GM12878 (cell line): ENCODE measurements at regions not wholly inside any gene's neighbourhood (a gene's known extent, or its start where the extent isn't known, plus 50 kb on each side); places are given as distances from the start of the nearest gene placed in this dataset.
A peak's percentile ranks its signal among the peaks of the same experiment; 100 is the strongest.

Experiments used
- CBX5 ChIP-seq: sonication (generic); IDR thresholded peaks from 2 replicates; pipeline ENCODE4 v1.6.1; 2016; ENCODE audit warnings: low read depth, moderate library complexity, mild to moderate bottlenecking, inconsistent platforms
- CEBPB ChIP-seq, 2 experiments: fragments of 150-350 bp in 1 of 2; IDR thresholded peaks; 2 replicates each; pipeline ENCODE4 v1.6.1; 2012 to 2014; ENCODE audit warnings: low read depth in 2 of 2, low read length in 2 of 2, borderline replicate concordance in 1 of 2, inconsistent platforms in 1 of 2
- CREB1 ChIP-seq: IDR thresholded peaks from 2 replicates; pipeline ENCODE4 v1.6.1; 2012; ENCODE audit warnings: low read depth, mild to moderate bottlenecking, inconsistent platforms
- CREM ChIP-seq: IDR thresholded peaks from 2 replicates; pipeline ENCODE4 v1.6.1; 2014; ENCODE audit warnings: antibody characterized with exemption, low read depth
- EP300 ChIP-seq, 2 experiments: fragments of 150-350 bp in 1 of 2; IDR thresholded peaks; 2 replicates each; pipeline ENCODE4 v1.6.1; 2011 to 2012; ENCODE audit warnings: low read depth in 2 of 2, low read length in 2 of 2, borderline replicate concordance in 1 of 2, improper control_type of control experiment in 1 of 2, inconsistent platforms in 1 of 2; ENCODE audit not compliant: control insufficient read depth in 1 of 2
- GABPA ChIP-seq: IDR thresholded peaks from 2 replicates; pipeline ENCODE4 v1.6.1; 2014; ENCODE audit warnings: antibody characterized with exemption, low read depth, mild to moderate bottlenecking, inconsistent platforms
- HDGF ChIP-seq: fragments of 450-650 bp; IDR thresholded peaks from 2 replicates; pipeline ENCODE4 v1.6.1; 2016; ENCODE audit warnings: antibody characterized with exemption
- IRF4 ChIP-seq: IDR thresholded peaks from 2 replicates; pipeline ENCODE4 v1.6.1; 2011; ENCODE audit warnings: low read depth, low read length
- MYC ChIP-seq: IDR thresholded peaks from 2 replicates; pipeline ENCODE4 v1.6.1; 2011; ENCODE audit warnings: mild to moderate bottlenecking, low read length, moderate library complexity, inconsistent platforms; ENCODE audit not compliant: insufficient read depth, insufficient replicate concordance, insufficient read length, severe bottlenecking
- NBN ChIP-seq: fragments of 450-650 bp; IDR thresholded peaks from 2 replicates; pipeline ENCODE4 v1.6.1; 2016
- PML ChIP-seq: IDR thresholded peaks from 2 replicates; pipeline ENCODE4 v1.6.1; 2012; ENCODE audit warnings: low read length, inconsistent platforms
- RELA ChIP-seq: fragments of 450-650 bp; IDR thresholded peaks from 2 replicates; pipeline ENCODE4 v1.8.0; 2014; ENCODE audit warnings: borderline replicate concordance; ENCODE audit not compliant: partially characterized antibody
- SMARCA5 ChIP-seq: fragments of 450-650 bp; IDR thresholded peaks from 2 replicates; pipeline ENCODE4 v1.6.1; 2017; ENCODE audit warnings: mild to moderate bottlenecking
- SP1 ChIP-seq: IDR thresholded peaks from one replicate; pipeline ENCODE4 v1.6.1; 2011; ENCODE audit warnings: low read depth, low read length
- SPI1 ChIP-seq: IDR thresholded peaks from 2 replicates; pipeline ENCODE4 v1.6.1; 2011; ENCODE audit warnings: low read depth, mild to moderate bottlenecking, low read length, moderate library complexity, borderline replicate concordance; ENCODE audit not compliant: insufficient read depth
- ZNF24 ChIP-seq: fragments of 450-650 bp; IDR thresholded peaks from 2 replicates; pipeline ENCODE4 v1.6.1; 2017; ENCODE audit warnings: antibody characterized with exemption, mild to moderate bottlenecking
- ZSCAN29 ChIP-seq: fragments of 450-650 bp; IDR thresholded peaks from 2 replicates; pipeline ENCODE4 v1.6.1; 2017; ENCODE audit warnings: mild to moderate bottlenecking, moderate library complexity
- TF ChIP-seq, protein P1 (sequence below): fragments of 450-650 bp; IDR thresholded peaks from 2 replicates; pipeline ENCODE4 v1.6.1; 2016; ENCODE audit warnings: mild to moderate bottlenecking, moderate library complexity, borderline replicate concordance
- TF ChIP-seq, protein P2 (sequence below): IDR thresholded peaks from 2 replicates; pipeline ENCODE4 v1.6.1; 2012; ENCODE audit warnings: low read depth, low read length, improper control_type of control experiment
- TF ChIP-seq, protein P3 (sequence below): fragments of 450-650 bp; IDR thresholded peaks from 2 replicates; pipeline ENCODE4 v1.6.1; 2016; ENCODE audit warnings: mild to moderate bottlenecking
- TF ChIP-seq, protein P4 (sequence below): fragments of 450-650 bp; IDR thresholded peaks from 2 replicates; pipeline ENCODE4 v1.6.1; 2017; ENCODE audit warnings: mild to moderate bottlenecking, moderate library complexity

DNA sequence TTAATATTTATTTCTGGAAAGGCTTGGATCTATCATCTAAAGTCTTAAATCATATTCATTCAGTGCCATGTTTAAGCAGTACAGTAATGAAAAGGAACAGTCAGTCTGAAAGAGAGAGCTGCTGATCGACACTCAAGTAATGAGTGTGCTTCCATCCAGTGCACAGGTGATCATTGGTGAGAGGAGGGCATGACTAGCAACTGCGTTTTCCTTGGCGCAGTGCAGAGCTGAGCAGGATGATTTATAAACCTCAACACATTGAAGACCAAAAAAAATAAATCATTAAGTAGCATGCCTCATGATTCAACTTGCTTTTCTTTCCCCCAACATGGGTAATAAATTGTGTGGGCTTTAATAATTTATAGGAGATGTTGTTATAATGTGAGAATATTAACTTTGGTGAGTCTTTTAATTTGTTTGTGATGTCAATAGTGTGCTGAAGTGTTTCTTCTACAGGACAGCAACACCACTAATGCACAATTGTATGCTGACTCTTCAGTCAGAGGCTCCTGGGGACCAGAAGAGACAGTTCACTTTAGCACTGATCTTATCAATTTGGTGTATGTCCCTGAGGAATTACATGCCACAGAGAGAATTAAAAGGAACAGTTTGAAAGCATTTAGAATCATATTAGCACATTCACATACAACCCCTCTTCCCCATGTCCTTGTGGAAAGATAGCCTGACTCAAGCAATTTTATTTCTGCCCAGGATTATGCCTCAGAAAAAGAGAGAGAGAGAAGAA is 199.7 kb upstream of the ADGRL2 start (continued):
- TF ChIP-seq GABPA (no peak), CEBPB (IDR thresholded peaks at IDR 0.05; ENCODE audit: borderline replicate concordance in 1 of 2, low read depth in 2 of 2, low read length in 2 of 2) (no peak), SMARCA5 (no peak), ZNF24 (no peak), CBX5 (no peak), NBN (0 out of 2 replicates have a peak, but pooled peaks have one; percentile 18), HDGF (no peak), IRF4 (peak; percentile 68; the same call in 1 of the 2 replicates), MYC (no peak), SP1 (no peak), EP300 (IDR thresholded peaks at IDR 0.05; ENCODE audit: borderline replicate concordance in 1 of 2, control insufficient read depth in 1 of 2, low read depth in 2 of 2, low read length in 2 of 2) (peak; percentile 42 to 72; a peak in 2 of 4 replicates), CREB1 (no peak), RELA (no peak), CREM (no peak), ZSCAN29 (no peak), SPI1 (no peak), PML (no peak)
- TF ChIP-seq, protein P1, sequence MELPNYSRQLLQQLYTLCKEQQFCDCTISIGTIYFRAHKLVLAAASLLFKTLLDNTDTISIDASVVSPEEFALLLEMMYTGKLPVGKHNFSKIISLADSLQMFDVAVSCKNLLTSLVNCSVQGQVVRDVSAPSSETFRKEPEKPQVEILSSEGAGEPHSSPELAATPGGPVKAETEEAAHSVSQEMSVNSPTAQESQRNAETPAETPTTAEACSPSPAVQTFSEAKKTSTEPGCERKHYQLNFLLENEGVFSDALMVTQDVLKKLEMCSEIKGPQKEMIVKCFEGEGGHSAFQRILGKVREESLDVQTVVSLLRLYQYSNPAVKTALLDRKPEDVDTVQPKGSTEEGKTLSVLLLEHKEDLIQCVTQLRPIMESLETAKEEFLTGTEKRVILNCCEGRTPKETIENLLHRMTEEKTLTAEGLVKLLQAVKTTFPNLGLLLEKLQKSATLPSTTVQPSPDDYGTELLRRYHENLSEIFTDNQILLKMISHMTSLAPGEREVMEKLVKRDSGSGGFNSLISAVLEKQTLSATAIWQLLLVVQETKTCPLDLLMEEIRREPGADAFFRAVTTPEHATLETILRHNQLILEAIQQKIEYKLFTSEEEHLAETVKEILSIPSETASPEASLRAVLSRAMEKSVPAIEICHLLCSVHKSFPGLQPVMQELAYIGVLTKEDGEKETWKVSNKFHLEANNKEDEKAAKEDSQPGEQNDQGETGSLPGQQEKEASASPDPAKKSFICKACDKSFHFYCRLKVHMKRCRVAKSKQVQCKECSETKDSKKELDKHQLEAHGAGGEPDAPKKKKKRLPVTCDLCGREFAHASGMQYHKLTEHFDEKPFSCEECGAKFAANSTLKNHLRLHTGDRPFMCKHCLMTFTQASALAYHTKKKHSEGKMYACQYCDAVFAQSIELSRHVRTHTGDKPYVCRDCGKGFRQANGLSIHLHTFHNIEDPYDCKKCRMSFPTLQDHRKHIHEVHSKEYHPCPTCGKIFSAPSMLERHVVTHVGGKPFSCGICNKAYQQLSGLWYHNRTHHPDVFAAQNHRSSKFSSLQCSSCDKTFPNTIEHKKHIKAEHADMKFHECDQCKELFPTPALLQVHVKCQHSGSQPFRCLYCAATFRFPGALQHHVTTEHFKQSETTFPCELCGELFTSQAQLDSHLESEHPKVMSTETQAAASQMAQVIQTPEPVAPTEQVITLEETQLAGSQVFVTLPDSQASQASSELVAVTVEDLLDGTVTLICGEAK = no peak
- TF ChIP-seq, protein P2, sequence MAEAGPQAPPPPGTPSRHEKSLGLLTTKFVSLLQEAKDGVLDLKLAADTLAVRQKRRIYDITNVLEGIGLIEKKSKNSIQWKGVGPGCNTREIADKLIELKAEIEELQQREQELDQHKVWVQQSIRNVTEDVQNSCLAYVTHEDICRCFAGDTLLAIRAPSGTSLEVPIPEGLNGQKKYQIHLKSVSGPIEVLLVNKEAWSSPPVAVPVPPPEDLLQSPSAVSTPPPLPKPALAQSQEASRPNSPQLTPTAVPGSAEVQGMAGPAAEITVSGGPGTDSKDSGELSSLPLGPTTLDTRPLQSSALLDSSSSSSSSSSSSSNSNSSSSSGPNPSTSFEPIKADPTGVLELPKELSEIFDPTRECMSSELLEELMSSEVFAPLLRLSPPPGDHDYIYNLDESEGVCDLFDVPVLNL = no peak
- TF ChIP-seq, protein P3, sequence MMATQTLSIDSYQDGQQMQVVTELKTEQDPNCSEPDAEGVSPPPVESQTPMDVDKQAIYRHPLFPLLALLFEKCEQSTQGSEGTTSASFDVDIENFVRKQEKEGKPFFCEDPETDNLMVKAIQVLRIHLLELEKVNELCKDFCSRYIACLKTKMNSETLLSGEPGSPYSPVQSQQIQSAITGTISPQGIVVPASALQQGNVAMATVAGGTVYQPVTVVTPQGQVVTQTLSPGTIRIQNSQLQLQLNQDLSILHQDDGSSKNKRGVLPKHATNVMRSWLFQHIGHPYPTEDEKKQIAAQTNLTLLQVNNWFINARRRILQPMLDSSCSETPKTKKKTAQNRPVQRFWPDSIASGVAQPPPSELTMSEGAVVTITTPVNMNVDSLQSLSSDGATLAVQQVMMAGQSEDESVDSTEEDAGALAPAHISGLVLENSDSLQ = peak; percentile 68
- TF ChIP-seq, protein P4, sequence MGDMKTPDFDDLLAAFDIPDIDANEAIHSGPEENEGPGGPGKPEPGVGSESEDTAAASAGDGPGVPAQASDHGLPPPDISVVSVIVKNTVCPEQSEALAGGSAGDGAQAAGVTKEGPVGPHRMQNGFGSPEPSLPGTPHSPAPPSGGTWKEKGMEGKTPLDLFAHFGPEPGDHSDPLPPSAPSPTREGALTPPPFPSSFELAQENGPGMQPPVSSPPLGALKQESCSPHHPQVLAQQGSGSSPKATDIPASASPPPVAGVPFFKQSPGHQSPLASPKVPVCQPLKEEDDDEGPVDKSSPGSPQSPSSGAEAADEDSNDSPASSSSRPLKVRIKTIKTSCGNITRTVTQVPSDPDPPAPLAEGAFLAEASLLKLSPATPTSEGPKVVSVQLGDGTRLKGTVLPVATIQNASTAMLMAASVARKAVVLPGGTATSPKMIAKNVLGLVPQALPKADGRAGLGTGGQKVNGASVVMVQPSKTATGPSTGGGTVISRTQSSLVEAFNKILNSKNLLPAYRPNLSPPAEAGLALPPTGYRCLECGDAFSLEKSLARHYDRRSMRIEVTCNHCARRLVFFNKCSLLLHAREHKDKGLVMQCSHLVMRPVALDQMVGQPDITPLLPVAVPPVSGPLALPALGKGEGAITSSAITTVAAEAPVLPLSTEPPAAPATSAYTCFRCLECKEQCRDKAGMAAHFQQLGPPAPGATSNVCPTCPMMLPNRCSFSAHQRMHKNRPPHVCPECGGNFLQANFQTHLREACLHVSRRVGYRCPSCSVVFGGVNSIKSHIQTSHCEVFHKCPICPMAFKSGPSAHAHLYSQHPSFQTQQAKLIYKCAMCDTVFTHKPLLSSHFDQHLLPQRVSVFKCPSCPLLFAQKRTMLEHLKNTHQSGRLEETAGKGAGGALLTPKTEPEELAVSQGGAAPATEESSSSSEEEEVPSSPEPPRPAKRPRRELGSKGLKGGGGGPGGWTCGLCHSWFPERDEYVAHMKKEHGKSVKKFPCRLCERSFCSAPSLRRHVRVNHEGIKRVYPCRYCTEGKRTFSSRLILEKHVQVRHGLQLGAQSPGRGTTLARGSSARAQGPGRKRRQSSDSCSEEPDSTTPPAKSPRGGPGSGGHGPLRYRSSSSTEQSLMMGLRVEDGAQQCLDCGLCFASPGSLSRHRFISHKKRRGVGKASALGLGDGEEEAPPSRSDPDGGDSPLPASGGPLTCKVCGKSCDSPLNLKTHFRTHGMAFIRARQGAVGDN = peak; percentile 15; the same call in 1 of the 2 replicates
